Erythroblast (primary cell): ENCODE measurements at regions not wholly inside any gene's neighbourhood (a gene's known extent, or its start where the extent isn't known, plus 50 kb on each side); places are given as distances from the start of the nearest gene placed in this dataset.

Experiments used
- GATA1 ChIP-seq: IDR thresholded peaks from 2 replicates; pipeline ENCODE4 v1.6.1; 2011; ENCODE audit warnings: low read depth, mild to moderate bottlenecking, control low read depth, low read length, moderate library complexity
- POLR2A ChIP-seq: IDR thresholded peaks from 2 replicates; pipeline ENCODE4 v1.6.1; 2011; ENCODE audit warnings: mild to moderate bottlenecking, low read length

- TF ChIP-seq POLR2A, result no peak
- no peak for TF ChIP-seq GATA1
Observed at GRCh38 chr3:5531741-5532290, 344.3 kb downstream of the EDEM1 start.
